ENCODE measurements at regions not wholly inside any gene's neighbourhood (a gene's known extent, or its start where the extent isn't known, plus 50 kb on each side); places are given as distances from the start of the nearest gene placed in this dataset.

DNA sequence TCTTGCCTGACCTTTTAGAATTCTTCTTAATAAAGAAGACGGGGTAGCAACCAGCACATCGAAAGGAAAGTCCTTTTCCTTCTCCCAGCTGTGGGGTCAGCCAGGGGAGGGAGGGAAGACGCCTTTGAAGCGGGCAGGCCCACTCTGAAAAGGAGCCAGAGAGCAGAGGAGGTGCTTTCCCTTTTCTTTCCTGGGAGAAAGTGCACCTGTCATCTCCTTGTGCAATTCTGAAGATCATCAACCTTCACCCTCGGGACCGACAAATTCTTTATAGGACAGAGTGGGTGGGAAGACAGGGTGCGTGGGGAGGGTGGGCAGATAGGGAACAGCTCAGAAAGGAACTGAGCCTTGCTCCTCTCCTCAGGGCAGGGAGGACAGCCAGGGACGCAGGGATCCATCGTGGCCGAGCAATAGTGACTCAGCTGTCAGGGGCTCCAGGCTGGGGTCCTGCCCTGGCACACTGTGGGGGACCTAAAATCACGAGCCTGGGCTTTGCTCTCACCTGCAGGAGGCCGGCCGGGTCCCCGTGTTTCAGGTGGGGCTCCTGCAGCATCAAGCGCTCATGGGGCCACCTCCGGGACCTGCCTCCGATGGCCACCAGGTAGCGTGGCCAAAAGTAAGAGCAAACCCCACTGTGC lies 141.0 kb downstream of the OLFM1 start:
- Histone ChIP-seq H3K9me3 (ENCODE audit: control insufficient read depth, insufficient read depth, low read length) (no peaks in the 10 kb centered on the region), H3K9ac (ENCODE audit: low read depth, low read length) (no peak overlapping the region), H3K4me1 (ENCODE audit: insufficient read depth, low read length) (peaks cover 3% of the 10 kb centered on the region; the same call in 1 of the 2 replicates), H3K36me3 (ENCODE audit: insufficient read depth, low read length) (no peaks in the 10 kb centered on the region)

DNA sequence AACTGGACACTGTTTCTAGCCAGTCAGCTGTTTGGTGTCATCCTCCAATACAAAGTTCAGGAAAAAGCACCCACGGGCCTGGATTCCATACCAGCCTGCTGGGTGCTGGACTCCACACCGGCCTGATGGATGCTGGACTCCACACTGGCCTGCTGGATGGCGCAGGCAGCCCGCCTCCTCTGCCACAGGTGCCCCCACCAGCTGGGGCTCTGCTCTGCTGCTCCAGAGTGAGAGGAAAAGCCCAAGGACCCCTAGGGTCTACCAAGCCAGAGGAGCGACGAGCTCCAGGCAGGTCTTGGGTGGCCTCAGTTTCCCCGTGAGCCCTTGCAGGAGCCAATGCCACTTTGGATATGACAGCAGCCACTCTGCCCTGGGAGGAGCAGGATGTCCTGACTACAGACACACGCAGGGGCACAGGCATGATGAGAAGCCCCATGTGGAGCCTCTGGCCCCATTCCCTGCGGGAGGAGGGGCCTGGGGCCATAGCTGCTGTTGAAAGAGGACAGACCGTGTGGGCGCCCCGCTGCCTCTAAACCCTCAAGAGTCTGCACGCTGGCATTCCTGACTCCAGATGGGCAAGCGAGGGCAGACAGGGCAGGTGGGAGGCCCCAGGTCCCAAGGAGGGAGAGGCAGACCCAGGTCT lies 141.6 kb downstream of the OLFM1 start:
- Histone ChIP-seq H3K36me3 (ENCODE audit: insufficient read depth, low read length) (no peaks in the 10 kb centered on the region), H3K9me3 (ENCODE audit: control insufficient read depth, insufficient read depth, low read length) (no peaks in the 10 kb centered on the region), H3K9ac (ENCODE audit: low read depth, low read length) (no peak overlapping the region), H3K4me1 (ENCODE audit: insufficient read depth, low read length) (no peaks in the 10 kb centered on the region; the same call in 1 of the 2 replicates)

DNA sequence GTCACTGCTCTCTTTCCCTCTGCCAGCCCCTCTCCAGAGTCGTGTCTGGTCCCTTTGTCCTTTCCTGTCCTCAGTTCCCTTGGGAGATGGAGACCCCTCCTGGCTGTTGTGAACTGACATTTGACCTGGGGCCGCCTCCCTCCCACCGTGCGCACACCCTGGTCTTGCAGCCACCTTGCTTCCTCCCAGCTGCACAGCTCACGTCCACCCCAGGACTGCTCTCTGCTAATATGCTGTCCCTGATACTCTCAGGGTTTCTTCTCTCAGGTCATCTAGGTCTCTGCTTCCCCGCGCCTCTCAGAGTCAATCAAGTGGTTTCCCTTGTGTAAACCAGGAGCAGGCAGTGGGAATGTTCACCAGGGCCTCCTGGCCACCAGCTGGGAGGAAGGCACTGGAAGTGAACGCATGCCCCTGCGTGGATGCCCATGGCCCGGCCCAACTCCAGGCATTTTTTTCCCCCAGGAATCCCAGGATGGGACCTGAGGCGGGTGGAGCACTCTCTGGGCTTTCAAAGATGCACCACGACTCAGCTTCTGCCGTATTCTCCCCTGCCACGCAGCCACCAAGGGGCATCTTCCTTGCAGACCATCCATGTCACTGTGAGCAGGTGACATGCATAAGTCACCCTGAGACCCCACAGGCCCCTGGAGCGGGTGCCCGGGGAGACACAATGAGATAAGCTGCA lies 142.4 kb downstream of the OLFM1 start:
- Histone ChIP-seq H3K9me3 (ENCODE audit: control insufficient read depth, insufficient read depth, low read length) (no peaks in the 10 kb centered on the region), H3K9ac (ENCODE audit: low read depth, low read length) (no peak overlapping the region), H3K36me3 (ENCODE audit: insufficient read depth, low read length) (no peaks in the 10 kb centered on the region), H3K4me1 (ENCODE audit: insufficient read depth, low read length) (no peaks in the 10 kb centered on the region; the same call in 1 of the 2 replicates)

DNA sequence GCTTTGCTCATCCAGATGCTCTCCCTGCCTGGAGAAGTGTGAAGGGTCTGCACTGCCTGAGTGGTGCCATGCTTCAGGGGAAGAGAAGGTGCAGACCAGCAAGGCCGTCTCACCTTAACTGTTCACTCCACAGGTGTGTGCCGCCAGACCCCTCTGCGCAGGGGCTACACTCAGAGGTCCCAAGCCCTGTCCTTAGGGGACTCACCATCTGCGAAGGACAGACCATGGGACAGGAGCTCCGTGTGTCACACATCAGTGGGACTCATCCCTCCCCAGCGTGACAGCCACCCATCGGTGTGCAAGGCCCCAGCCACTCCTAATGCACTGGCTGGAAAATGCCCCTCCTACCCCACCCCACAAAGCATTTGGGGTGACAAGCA lies 142.9 kb downstream of the OLFM1 start:
- no peaks in the 10 kb centered on the region for H3K4me1 ChIP-seq (ENCODE audit: insufficient read depth, low read length)
- no peak overlapping the region for H3K9ac ChIP-seq (ENCODE audit: low read depth, low read length)
- no peaks in the 10 kb centered on the region for H3K36me3 ChIP-seq (ENCODE audit: insufficient read depth, low read length)
- no peaks in the 10 kb centered on the region for H3K9me3 ChIP-seq (ENCODE audit: control insufficient read depth, insufficient read depth, low read length)

DNA sequence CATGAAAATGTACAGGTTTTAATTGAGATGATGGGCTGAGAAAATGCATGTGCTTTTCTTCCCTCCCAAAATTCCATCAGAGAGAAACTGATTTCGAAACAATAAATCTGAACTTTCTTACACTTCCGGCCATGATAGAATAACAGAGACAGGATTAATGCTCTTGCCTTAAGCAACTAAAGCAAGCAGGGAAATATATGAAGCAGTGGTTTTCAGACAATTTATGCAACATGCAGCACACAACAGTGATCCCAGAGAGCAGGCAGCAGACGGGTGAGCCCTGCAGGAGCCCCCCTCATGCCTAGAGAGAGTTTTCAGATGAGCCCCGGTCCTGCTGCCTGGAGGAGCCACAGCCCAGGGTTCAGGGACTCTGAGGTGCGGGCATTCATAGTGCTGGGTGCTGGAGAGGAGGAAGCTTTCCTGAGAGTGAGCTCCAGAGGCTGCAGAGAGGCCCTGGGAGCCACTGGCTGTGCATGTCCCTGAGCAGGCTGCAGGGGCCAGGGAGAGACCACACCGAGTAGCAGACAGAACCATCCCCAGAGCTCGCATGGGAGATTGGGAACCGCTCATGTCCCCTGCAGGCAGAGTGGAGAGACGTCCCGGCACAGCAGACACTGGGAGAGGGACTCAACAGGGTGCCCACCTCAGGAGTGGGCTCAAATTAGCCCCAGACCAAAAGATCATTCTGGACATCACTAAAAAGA lies 143.5 kb downstream of the OLFM1 start:
- H3K9ac ChIP-seq (ENCODE audit: low read depth, low read length): no peak overlapping the region
- H3K9me3 ChIP-seq (ENCODE audit: control insufficient read depth, insufficient read depth, low read length): no peaks in the 10 kb centered on the region

DNA sequence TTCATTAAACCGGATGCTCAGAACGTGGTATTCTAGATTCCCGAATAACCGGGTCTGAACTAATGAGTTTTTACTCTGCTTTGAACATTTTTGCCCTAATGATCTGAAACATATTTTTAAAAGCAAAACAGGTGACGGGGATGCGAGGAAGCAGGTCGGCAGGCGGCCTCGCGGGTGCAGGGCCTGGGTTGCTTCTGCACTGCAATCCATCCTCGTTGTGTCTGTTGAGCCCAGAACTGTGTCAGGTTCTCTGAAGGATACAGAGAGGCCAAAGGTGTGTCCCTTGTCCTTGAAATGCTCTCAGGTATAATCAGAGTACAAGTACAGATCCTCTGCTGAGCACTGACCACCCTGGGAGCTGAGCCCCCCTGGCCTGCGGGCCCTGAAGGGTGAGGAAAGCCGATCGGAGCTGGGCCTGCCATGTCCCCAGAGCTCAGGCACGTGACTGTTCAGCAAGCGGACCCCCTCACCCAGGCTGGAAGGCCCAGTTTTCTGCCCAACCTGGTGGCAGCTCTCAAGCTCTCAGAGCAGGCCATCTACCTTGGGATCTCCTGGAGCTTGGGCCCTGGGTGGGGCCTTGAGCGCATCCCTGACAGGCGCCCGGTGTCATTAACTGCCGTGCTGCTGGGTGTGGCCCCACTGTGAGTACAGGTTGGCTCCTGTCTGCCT lies 151.8 kb downstream of the OLFM1 start:
- H3K36me3 ChIP-seq (ENCODE audit: insufficient read depth, low read length): no peaks in the 10 kb centered on the region
- H3K4me1 ChIP-seq (ENCODE audit: insufficient read depth, low read length): peaks cover 6% of the 10 kb centered on the region; the same call in 1 of the 2 replicates
- H3K9me3 ChIP-seq (ENCODE audit: control insufficient read depth, insufficient read depth, low read length): no peaks in the 10 kb centered on the region
- no peak overlapping the region for H3K9ac ChIP-seq (ENCODE audit: low read depth, low read length)

More for the DNA sequence above, 143.5 kb downstream of the OLFM1 start:
- H3K36me3 ChIP-seq (ENCODE audit: insufficient read depth, low read length): no peaks in the 10 kb centered on the region
- H3K4me1 ChIP-seq (ENCODE audit: insufficient read depth, low read length): no peaks in the 10 kb centered on the region

DNA sequence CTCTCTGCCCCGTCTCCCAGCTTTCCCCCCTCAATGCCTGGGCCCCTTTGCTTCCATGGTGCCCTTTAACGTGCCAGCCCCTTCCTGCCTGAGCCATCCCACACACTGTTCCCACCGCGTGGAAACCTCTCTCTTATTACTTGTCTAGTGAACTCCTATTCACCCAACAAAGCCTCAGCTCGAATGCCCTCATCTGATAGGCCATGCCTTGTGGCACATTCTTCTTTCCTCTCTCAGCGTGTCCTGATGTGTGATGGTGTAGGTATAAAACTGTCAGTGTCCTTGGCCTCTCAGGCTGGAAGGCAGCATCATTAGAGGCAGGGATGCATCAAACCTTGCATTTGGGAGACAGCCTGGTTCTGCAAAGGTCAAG lies 152.3 kb downstream of the OLFM1 start:
- no peak overlapping the region for H3K9ac ChIP-seq (ENCODE audit: low read depth, low read length)
- H3K36me3 ChIP-seq (ENCODE audit: insufficient read depth, low read length): no peaks in the 10 kb centered on the region
- peaks cover 6% of the 10 kb centered on the region; the same call in 1 of the 2 replicates for H3K4me1 ChIP-seq (ENCODE audit: insufficient read depth, low read length)
- H3K9me3 ChIP-seq (ENCODE audit: control insufficient read depth, insufficient read depth, low read length): no peaks in the 10 kb centered on the region

DNA sequence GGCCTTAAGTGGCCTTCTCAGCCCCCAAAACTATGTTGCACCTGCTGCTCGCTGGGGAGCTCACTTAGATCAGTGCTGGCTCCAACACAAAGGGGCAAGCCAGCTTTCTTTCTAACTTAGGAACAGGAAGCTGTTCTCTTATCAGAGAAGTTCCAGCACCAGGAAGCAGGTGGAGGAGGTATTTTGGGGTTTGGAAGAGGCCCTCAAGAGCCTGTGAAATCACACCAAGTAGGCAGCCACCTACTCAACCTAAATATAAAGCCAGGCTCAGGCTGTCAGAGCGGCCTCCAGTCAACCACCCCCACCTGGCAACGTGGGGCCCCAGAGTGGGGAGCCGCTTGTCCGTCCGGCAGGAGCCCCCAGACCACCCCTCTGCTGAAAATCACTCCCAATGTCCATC lies 152.8 kb downstream of the OLFM1 start:
- Histone ChIP-seq H3K9me3 (ENCODE audit: control insufficient read depth, insufficient read depth, low read length) (no peaks in the 10 kb centered on the region), H3K36me3 (ENCODE audit: insufficient read depth, low read length) (no peaks in the 10 kb centered on the region), H3K4me1 (ENCODE audit: insufficient read depth, low read length) (peaks cover 6% of the 10 kb centered on the region; the same call in 1 of the 2 replicates), H3K9ac (ENCODE audit: low read depth, low read length) (no peak overlapping the region)

DNA sequence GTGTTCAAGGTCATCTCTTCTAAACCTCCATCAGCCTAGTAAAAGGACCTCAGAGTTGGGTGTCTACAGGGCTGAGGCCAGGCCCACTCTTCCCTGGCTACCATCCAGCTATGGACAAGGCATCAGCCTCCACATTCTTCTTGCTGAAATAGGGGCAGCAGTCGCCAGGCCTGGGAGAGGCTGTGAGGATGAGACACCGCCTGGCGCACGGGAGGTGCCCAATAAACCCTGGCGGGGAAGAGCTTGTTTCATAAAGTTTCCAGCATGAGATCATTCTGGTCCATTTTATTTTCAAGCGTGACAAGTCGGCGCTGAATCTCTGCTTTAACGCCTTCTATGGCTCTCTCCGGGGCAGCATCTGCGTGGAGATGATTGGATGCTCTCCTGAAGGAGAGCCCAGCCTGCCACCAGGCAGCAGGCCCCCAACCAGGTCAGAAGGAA lies 153.4 kb downstream of the OLFM1 start:
- Histone ChIP-seq H3K9me3 (ENCODE audit: control insufficient read depth, insufficient read depth, low read length) (no peaks in the 10 kb centered on the region), H3K36me3 (ENCODE audit: insufficient read depth, low read length) (no peaks in the 10 kb centered on the region), H3K4me1 (ENCODE audit: insufficient read depth, low read length) (peaks cover 6% of the 10 kb centered on the region; the same call in 1 of the 2 replicates), H3K9ac (ENCODE audit: low read depth, low read length) (no peak overlapping the region)

DNA sequence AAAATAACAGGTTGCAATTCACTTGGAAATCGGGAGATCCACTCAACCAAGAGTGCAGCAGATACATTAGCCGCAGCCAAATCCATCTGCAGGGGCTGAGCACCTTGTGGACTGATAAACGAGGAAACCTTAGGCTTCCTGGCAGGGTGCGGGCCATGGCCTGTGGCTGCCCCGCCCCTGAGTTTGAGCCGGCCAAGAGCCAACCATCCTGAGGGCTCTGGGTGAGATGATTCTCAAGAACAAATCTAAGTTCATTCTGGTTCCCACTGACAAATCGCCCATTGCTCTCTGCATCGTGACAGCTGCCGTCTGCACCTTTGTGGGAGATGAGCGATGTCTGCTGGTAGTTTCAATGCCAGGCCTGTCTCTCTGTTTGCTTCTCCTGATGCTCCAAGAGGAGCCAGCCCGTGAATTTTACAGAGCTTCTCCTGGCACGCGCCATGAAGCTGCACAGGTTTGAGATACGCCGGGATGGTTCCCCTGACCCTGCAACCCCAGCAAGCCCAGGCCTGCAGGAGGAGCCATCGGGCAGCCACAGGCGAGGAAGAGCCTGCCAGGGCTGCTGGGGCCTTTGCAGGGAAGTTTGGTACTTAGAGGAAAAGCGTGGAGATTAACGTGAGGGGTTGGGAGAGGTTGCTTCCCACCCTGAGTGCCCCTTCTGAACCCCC lies 154.0 kb downstream of the OLFM1 start:
- Histone ChIP-seq H3K9me3 (ENCODE audit: control insufficient read depth, insufficient read depth, low read length) (no peaks in the 10 kb centered on the region), H3K36me3 (ENCODE audit: insufficient read depth, low read length) (no peaks in the 10 kb centered on the region), H3K4me1 (ENCODE audit: insufficient read depth, low read length) (peaks cover 6% of the 10 kb centered on the region; the same call in 1 of the 2 replicates), H3K9ac (ENCODE audit: low read depth, low read length) (no peak overlapping the region)

DNA sequence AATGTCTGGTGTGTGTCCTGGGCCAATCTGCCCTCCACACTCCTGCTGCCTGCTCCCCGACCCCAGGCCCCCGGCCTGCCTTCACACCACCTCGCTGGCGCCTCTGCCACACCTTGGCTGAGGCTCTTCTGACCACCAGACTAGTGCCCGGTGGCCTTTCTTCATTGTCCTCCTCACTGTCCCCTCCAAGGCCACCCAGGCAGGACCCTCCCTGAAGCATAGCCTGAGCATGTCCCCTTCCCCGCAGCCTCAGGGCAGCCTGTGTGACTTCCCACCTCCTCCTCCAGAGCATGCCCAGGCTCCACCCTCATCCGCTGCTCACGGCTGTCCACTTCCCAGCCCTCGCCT lies 154.6 kb downstream of the OLFM1 start:
- H3K4me1 ChIP-seq (ENCODE audit: insufficient read depth, low read length): peaks cover 6% of the 10 kb centered on the region; the same call in 1 of the 2 replicates
- H3K9me3 ChIP-seq (ENCODE audit: control insufficient read depth, insufficient read depth, low read length): no peaks in the 10 kb centered on the region
- no peak overlapping the region for H3K9ac ChIP-seq (ENCODE audit: low read depth, low read length)
- no peaks in the 10 kb centered on the region for H3K36me3 ChIP-seq (ENCODE audit: insufficient read depth, low read length)

DNA sequence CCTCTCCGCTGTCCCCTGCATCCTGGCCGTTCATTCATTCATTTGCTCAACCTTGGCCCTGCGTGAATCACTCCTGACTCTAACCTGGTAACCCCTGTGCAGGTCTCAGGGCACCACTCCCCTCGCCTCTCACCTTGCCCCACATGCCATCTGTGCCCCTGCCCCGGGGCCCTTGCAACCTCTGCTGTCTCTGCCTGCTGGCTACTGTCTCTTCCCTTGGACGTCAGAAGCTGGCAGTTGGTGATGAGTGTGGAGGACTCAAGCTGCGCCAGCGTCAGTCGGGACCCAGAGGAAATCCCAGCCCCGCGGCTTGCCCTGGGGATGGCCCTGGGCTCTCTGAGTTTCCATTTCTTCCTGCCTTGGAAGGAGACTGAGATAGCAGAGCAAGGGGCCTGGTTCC lies 154.9 kb downstream of the OLFM1 start:
- Histone ChIP-seq H3K36me3 (ENCODE audit: insufficient read depth, low read length) (no peaks in the 10 kb centered on the region), H3K9me3 (ENCODE audit: control insufficient read depth, insufficient read depth, low read length) (no peaks in the 10 kb centered on the region), H3K4me1 (ENCODE audit: insufficient read depth, low read length) (peaks cover 6% of the 10 kb centered on the region; the same call in 1 of the 2 replicates), H3K9ac (ENCODE audit: low read depth, low read length) (no peak overlapping the region)

DNA sequence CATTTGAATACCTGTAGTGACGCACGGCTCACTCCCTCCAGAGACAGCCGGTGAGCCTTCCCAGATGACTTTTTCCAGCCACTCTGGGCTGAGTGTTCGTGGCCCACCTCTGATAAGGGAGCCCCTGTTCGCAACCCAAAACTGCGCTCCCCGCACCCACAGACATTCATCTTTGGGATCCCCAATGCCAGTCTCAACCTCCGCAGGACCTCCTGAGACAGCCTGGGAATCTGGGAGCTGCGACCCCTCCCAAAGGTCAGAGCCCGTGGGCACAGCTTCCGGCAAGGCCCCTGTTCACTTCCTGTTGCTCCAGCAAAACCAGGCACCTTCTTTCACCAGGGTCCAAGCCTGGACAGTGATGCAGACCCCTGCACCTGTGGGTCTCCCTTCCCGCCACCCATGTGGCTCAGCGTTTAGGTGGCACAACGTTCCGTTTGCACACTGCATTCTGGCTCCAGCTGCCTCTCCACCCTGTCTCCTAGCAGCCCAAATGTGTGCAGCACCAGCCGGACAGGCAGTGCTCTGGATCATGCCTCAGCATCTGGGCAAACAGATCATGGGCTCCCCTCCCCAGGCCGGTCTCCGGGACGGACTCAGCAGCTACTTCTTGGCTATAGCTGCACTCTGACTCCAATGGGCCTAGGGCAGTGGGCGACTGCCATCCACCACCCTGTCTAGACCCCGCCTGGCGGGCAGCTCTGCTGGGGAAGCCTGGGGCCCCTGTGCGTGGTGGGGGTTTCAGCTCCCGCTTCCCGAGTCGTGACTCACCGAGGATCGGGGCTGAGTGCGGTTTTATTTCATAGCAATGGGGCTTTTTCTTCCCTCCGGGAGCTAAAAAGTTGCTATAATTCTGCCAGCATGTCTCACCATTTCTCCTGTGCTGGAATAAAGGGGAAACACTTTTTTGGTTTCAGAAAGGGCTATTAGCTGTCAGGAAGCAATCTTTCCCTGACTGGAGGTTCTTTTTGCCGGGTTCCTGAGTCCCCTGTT lies 156.0 kb downstream of the OLFM1 start:
- peaks cover 6% of the 10 kb centered on the region; the same call in 1 of the 2 replicates for H3K4me1 ChIP-seq (ENCODE audit: insufficient read depth, low read length)
- no peaks in the 10 kb centered on the region for H3K9me3 ChIP-seq (ENCODE audit: control insufficient read depth, insufficient read depth, low read length)
- H3K9ac ChIP-seq (ENCODE audit: low read depth, low read length): no peak overlapping the region
- no peaks in the 10 kb centered on the region for H3K36me3 ChIP-seq (ENCODE audit: insufficient read depth, low read length)
